G401 (cell line): ENCODE measurements at regions not wholly inside any gene's neighbourhood (a gene's known extent, or its start where the extent isn't known, plus 50 kb on each side); places are given as distances from the start of the nearest gene placed in this dataset.

Experiments used
- DNase-seq: peaks from one replicate; pipeline ENCODE4 v3.0.0-alpha.2; 2015; ENCODE audit warnings: low spot score
- in situ Hi-C: cut with HindIII; loops from 2 replicates; pipeline ENCODE4 v1.10.0; 2016; ENCODE audit warnings: low sequenced_read_pairs, mixed read lengths

- in situ Hi-C loops = no loop called here
- no peak for DNase-seq
These were observed 483.9 kb downstream of the PTPRC start for GRCh38 chr1:199122532-199123311.

GRCh38 chr1:199123615-199124014 is 484.8 kb downstream of the PTPRC start:
- no peak for DNase-seq
- in situ Hi-C loops = no loop called here

- in situ Hi-C loops = no loop called here
- DNase-seq = no peak
These were observed 485.5 kb downstream of the PTPRC start for GRCh38 chr1:199124351-199124750.

- in situ Hi-C loops = no loop called here
- no peak for DNase-seq
These were observed 490.4 kb downstream of the PTPRC start for GRCh38 chr1:199129247-199129646.

- in situ Hi-C loops = no loop called here
- DNase-seq = no peak
These were observed 493.2 kb downstream of the PTPRC start for GRCh38 chr1:199132006-199132405.

- no peak for DNase-seq
- in situ Hi-C loops = no loop called here
These were observed 497.1 kb downstream of the PTPRC start for GRCh38 chr1:199135901-199136300.

GRCh38 chr1:199138061-199138460 is 499.2 kb downstream of the PTPRC start:
- DNase-seq = no peak
- in situ Hi-C loops = no loop called here

- in situ Hi-C loops = no loop called here
- peak; percentile 78 for DNase-seq
These were observed 510.8 kb downstream of the PTPRC start for GRCh38 chr1:199149591-199149990.

GRCh38 chr1:199150756-199151155 is 511.9 kb downstream of the PTPRC start:
- DNase-seq = peak; percentile 53
- in situ Hi-C loops = no loop called here

- in situ Hi-C loops = no loop called here
- peak; percentile 45 for DNase-seq
These were observed 513.0 kb downstream of the PTPRC start for GRCh38 chr1:199151634-199152425.

- no peak for DNase-seq
- in situ Hi-C loops = no loop called here
These were observed 513.8 kb downstream of the PTPRC start for GRCh38 chr1:199152676-199153075.

- no peak for DNase-seq
- in situ Hi-C loops = no loop called here
These were observed 516.6 kb downstream of the PTPRC start for GRCh38 chr1:199155166-199156019.

- in situ Hi-C loops = no loop called here
- DNase-seq = peak; percentile 95
These were observed 518.7 kb downstream of the PTPRC start for GRCh38 chr1:199157494-199157893.

- DNase-seq = no peak
- in situ Hi-C loops = no loop called here
These were observed 521.9 kb downstream of the PTPRC start for GRCh38 chr1:199160521-199161318.

- in situ Hi-C loops = no loop called here
- no peak for DNase-seq
These were observed 522.5 kb downstream of the PTPRC start for GRCh38 chr1:199161319-199161680.

- in situ Hi-C loops = no loop called here
- peak; percentile 84 for DNase-seq
These were observed 523.0 kb downstream of the PTPRC start for GRCh38 chr1:199161766-199162303.

GRCh38 chr1:199163267-199163666 is 524.4 kb downstream of the PTPRC start:
- DNase-seq = no peak
- in situ Hi-C loops = no loop called here

- in situ Hi-C loops = no loop called here
- no peak for DNase-seq
These were observed 524.8 kb downstream of the PTPRC start for GRCh38 chr1:199163670-199164069.

- in situ Hi-C loops = no loop called here
- DNase-seq = no peak
These were observed 528.6 kb downstream of the PTPRC start for GRCh38 chr1:199167460-199167859.
